HG03135 (cell line): ENCODE measurements at regions not wholly inside any gene's neighbourhood (a gene's known extent, or its start where the extent isn't known, plus 50 kb on each side); places are given as distances from the start of the nearest gene placed in this dataset.

Experiments used
- ATAC-seq: cut with Tn5 transposase; IDR thresholded peaks from one replicate; pipeline ENCODE4 v1.9.1; 2021; ENCODE audit warnings: mild to moderate bottlenecking, moderate library complexity; ENCODE audit not compliant: unreplicated experiment

GRCh38 chr4:167645358-167645757 is 411.1 kb upstream of the SPOCK3 start:
- ATAC-seq: no peak

- ATAC-seq: no peak
Measured at GRCh38 chr4:167652267-167652666, 418.0 kb upstream of the SPOCK3 start.

GRCh38 chr4:167688660-167689142 is 403.6 kb upstream of the ANXA10 start:
- ATAC-seq: no peak

- no peak for ATAC-seq
Measured at GRCh38 chr4:167702391-167702790, 389.9 kb upstream of the ANXA10 start.

- ATAC-seq: no peak
Measured at GRCh38 chr4:167711517-167711916, 380.8 kb upstream of the ANXA10 start.

- ATAC-seq: no peak
Measured at GRCh38 chr4:167713756-167714155, 378.6 kb upstream of the ANXA10 start.

- no peak for ATAC-seq
Measured at GRCh38 chr4:167715176-167715575, 377.2 kb upstream of the ANXA10 start.

- no peak for ATAC-seq
Measured at GRCh38 chr4:167717495-167717894, 374.8 kb upstream of the ANXA10 start.

- no peak for ATAC-seq
Measured at GRCh38 chr4:167721617-167722486, 370.5 kb upstream of the ANXA10 start.

- no peak for ATAC-seq
Measured at GRCh38 chr4:167722487-167722808, 369.9 kb upstream of the ANXA10 start.

- ATAC-seq: no peak
Measured at GRCh38 chr4:167724941-167725340, 367.4 kb upstream of the ANXA10 start.

- ATAC-seq: no peak
Measured at GRCh38 chr4:167730769-167731168, 361.6 kb upstream of the ANXA10 start.

GRCh38 chr4:167745024-167745687 is 347.2 kb upstream of the ANXA10 start:
- ATAC-seq: no peak

GRCh38 chr4:167767281-167767680 is 325.1 kb upstream of the ANXA10 start:
- ATAC-seq: no peak

- no peak for ATAC-seq
Measured at GRCh38 chr4:167774646-167775045, 317.7 kb upstream of the ANXA10 start.

- ATAC-seq: no peak
Measured at GRCh38 chr4:167775375-167775774, 317.0 kb upstream of the ANXA10 start.

- no peak for ATAC-seq
Measured at GRCh38 chr4:167779280-167779679, 313.1 kb upstream of the ANXA10 start.

- no peak for ATAC-seq
Measured at GRCh38 chr4:167779864-167780263, 312.5 kb upstream of the ANXA10 start.

- no peak for ATAC-seq
Measured at GRCh38 chr4:167784826-167785225, 307.5 kb upstream of the ANXA10 start.

- ATAC-seq: no peak
Measured at GRCh38 chr4:167785523-167785922, 306.8 kb upstream of the ANXA10 start.

GRCh38 chr4:167786504-167786903 is 305.8 kb upstream of the ANXA10 start:
- no peak for ATAC-seq

- no peak for ATAC-seq
Measured at GRCh38 chr4:167787231-167787630, 305.1 kb upstream of the ANXA10 start.
